Kidney (tissue), 13 donors: ENCODE measurements at regions not wholly inside any gene's neighbourhood (a gene's known extent, or its start where the extent isn't known, plus 50 kb on each side); places are given as distances from the start of the nearest gene placed in this dataset.

ENCODE experiments used
- DNase-seq, 5 donors: peaks; one replicate each; pipeline ENCODE4 v3.0.0-alpha.2; 2013 to 2020
- FAIRE-seq: peaks from 2 replicates; lab custom pipeline; 2012; peaks lifted over from hg19 to GRCh38; lab: Jason Lieb, UNC
- H3K27ac ChIP-seq, 2 donors: one replicate each; pipeline ENCODE4 v1.7.0; 2013; ENCODE audit warnings: low read depth in 2 of 2, low read length in 2 of 2, inconsistent platforms in 1 of 2
- H3K27me3 ChIP-seq: one replicate; pipeline ENCODE4 v1.7.1; 2013; ENCODE audit warnings: low read length, inconsistent platforms; ENCODE audit not compliant: control insufficient read depth, insufficient read depth
- H3K36me3 ChIP-seq, 3 donors: one replicate each; pipeline versions ENCODE4 v1.7.0 to v1.7.1; 2013; ENCODE audit warnings: low read length in 3 of 3, control low read depth in 1 of 3, inconsistent platforms in 1 of 3; ENCODE audit not compliant: insufficient read depth in 3 of 3, control insufficient read depth in 2 of 3
- H3K4me1 ChIP-seq, 3 donors: one replicate each; pipeline versions ENCODE4 v1.7.0 to v1.7.1; 2013; ENCODE audit warnings: low read length in 3 of 3, inconsistent platforms in 1 of 3, low read depth in 1 of 3; ENCODE audit not compliant: control insufficient read depth in 2 of 3, insufficient read depth in 2 of 3
- H3K4me3 ChIP-seq, 3 donors: one replicate each; pipeline versions ENCODE4 v1.7.0 to v1.8.1; 2013; ENCODE audit warnings: low read length in 3 of 3, control low read depth in 1 of 3, inconsistent platforms in 1 of 3
- H3K9ac ChIP-seq, 3 donors: one replicate each; pipeline versions ENCODE4 v1.7.0 to v1.7.1; 2013; ENCODE audit warnings: low read length in 3 of 3, control low read depth in 1 of 3, inconsistent platforms in 1 of 3
- H3K9me3 ChIP-seq, 3 donors: one replicate each; pipeline versions ENCODE4 v1.7.0 to v1.7.1; 2013; ENCODE audit warnings: low read length in 3 of 3, control low read depth in 1 of 3, inconsistent platforms in 1 of 3; ENCODE audit not compliant: control insufficient read depth in 2 of 3, insufficient read depth in 1 of 3
- intact Hi-C: fragments of 100-400 bp; cut with DNase I; formaldehyde crosslinking; loops from one replicate; pipeline ENCODE4 v1.11.1; 2022
- TF ChIP-seq, protein P1 (sequence below): IDR thresholded peaks from 3 replicates; pipeline ENCODE4 v1.5.1; 2012; ENCODE audit warnings: mild to moderate bottlenecking, moderate library complexity, borderline replicate concordance; ENCODE audit not compliant: insufficient read depth; ENCODE audit errors: extremely low read depth
- donor health status: control.
- donor health status: control.
- donor health status: control.
- donor health status: control.
- donor health status: control.
- donor health status: DM: yes; HTN: yes; CAD: no.
- donor health status: Normal renal cell carcinoma (clear cell type).

DNA sequence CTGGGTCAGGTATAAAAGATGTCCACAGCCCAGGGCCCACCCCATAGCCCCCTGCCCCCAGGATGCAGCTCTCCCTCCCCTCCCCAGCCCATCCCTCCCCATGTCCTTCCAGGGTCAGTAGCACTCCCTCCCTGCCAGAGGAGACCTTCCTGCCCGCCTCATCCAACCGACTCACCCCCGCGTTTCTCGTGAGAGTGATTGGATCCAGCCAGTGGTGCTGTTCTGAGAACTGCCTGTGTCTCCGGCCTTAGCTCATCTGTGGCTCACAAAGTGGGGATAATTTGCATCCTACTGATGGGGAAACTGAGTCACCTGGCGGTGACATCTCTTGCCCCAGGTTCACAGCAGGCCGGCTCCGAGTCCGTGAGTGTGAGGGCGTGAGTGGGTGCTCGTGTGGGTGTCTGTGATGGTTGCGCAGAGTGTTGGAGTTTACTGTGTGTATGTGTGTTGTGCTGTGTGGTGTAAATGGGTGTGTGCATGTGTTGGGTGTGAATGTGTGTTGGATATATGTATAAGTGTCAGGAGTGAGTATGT, 90.7 kb upstream of the GSE1 start:
- peaks cover 0 to 4% (median 0%) of the 10 kb centered on the region in 3 donors for H3K36me3 ChIP-seq
- H3K4me1 ChIP-seq, result peaks cover 10 to 23% (median 11%) of the 10 kb centered on the region in 3 donors
- DNase-seq (peak in 1 of 5 donors; percentile 65), FAIRE-seq (no peak)
- H3K9ac ChIP-seq, result no peak overlapping the region
- peaks cover 0 to 2% (median 0%) of the 10 kb centered on the region in 3 donors for H3K9me3 ChIP-seq
- TF ChIP-seq, protein P1, sequence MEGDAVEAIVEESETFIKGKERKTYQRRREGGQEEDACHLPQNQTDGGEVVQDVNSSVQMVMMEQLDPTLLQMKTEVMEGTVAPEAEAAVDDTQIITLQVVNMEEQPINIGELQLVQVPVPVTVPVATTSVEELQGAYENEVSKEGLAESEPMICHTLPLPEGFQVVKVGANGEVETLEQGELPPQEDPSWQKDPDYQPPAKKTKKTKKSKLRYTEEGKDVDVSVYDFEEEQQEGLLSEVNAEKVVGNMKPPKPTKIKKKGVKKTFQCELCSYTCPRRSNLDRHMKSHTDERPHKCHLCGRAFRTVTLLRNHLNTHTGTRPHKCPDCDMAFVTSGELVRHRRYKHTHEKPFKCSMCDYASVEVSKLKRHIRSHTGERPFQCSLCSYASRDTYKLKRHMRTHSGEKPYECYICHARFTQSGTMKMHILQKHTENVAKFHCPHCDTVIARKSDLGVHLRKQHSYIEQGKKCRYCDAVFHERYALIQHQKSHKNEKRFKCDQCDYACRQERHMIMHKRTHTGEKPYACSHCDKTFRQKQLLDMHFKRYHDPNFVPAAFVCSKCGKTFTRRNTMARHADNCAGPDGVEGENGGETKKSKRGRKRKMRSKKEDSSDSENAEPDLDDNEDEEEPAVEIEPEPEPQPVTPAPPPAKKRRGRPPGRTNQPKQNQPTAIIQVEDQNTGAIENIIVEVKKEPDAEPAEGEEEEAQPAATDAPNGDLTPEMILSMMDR, result no peak
- intact Hi-C loops, result no loop called here
- H3K4me3 ChIP-seq, result no peak overlapping the region
- no peaks in the 10 kb centered on the region for H3K27me3 ChIP-seq
- H3K27ac ChIP-seq, result no peak overlapping the region

DNA sequence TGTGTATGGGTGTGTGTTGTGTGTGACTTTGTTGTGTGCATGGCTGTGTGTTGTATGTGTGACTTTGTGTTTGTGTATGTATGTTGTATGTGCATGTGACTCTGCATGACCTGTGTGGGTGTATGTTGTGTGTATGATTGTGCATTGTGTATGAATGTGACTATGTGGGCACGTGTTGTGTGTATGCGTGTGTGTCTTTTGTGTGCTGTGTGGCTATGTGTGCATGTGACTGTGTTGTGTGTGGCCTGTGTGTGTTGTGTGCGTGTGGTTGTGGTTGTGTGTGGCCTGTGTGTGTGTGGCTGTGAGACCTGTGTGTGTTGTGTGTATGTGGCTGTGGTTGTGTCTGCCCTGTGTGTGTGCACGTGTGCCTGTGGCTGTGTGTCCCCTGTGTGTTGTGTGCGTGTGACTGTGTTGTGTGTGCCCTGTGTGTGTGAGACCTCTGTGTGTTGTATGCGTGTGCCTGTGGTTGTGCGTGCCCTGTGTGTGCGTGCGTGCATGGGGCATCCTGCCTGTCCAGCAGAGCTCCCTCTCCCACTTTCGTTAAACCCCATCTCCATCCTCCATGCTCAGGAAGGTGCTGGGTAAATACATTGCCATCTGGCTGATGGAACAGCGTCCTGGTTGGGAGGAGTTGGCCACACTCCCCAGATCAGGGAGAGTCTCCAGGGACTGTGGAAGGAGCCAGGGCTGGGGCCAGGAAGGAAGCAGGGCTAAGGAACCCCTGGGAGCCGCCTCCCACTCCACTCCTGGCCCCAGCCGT, 90.1 kb upstream of the GSE1 start:
- peaks cover 10 to 23% (median 11%) of the 10 kb centered on the region in 3 donors for H3K4me1 ChIP-seq
- no peak overlapping the region for H3K27ac ChIP-seq
- DNase-seq (no peak), FAIRE-seq (no peak)
- no peaks in the 10 kb centered on the region for H3K27me3 ChIP-seq
- TF ChIP-seq, protein P1, result no peak
- peaks cover 0 to 2% (median 0%) of the 10 kb centered on the region in 3 donors for H3K9me3 ChIP-seq
- intact Hi-C loops, result no loop called here
- no peak overlapping the region for H3K4me3 ChIP-seq
- peaks cover 0 to 4% (median 0%) of the 10 kb centered on the region in 3 donors for H3K36me3 ChIP-seq
- no peak overlapping the region for H3K9ac ChIP-seq

DNA sequence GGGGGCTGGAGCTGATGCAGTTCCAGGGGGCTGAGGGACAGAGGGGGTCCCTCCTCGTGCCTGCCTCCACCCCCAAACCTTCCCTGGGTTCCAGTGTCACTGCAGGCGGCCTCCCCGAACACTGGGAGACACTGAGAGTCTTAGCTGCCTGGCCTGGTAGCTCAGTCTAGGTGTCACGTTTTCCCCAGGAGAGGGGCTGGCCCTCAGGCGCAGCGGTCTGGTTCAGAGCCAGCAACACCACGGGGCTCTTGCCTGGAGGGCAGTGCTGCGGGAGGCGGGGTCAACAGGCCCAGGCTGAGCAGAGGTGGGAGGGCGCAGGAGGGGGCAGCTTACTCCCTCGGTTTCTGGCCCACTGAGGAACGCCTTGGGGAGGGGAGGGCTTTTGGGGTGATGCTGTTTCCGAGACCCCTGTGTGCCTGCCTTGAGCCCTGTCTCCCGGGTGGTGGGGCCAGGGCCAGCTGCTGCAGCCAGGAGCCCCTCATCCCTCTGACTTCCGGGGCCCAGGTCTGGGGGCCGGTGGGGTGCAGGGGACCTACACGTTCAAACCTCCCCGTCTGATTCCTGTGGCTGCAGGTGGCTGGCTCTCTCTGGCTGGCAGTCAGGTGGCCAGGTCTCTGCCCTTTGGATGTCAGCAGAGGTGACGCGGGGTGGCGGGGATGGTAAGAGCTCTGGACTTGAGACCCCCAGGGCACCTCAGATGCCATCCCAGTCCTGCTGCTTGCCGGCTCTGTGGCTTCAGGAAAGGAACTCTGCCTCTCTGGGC, 89.3 kb upstream of the GSE1 start:
- no peaks in the 10 kb centered on the region for H3K27me3 ChIP-seq
- DNase-seq, result peak in 2 of 5 donors; percentile 62 to 65
- TF ChIP-seq, protein P1, result no peak
- FAIRE-seq, result no peak
- H3K36me3 ChIP-seq, result peaks cover 0 to 4% (median 0%) of the 10 kb centered on the region in 3 donors
- intact Hi-C loops, result no loop called here
- no peak overlapping the region for H3K4me3 ChIP-seq
- peaks cover 0 to 2% (median 0%) of the 10 kb centered on the region in 3 donors for H3K9me3 ChIP-seq
- H3K4me1 ChIP-seq, result peaks cover 10 to 23% (median 11%) of the 10 kb centered on the region in 3 donors
- no peak overlapping the region for H3K9ac ChIP-seq
- no peak overlapping the region for H3K27ac ChIP-seq
